CD4-positive, alpha-beta memory T cell (primary cell): ENCODE measurements at regions not wholly inside any gene's neighbourhood (a gene's known extent, or its start where the extent isn't known, plus 50 kb on each side); places are given as distances from the start of the nearest gene placed in this dataset.

Experiments used
- CTCF ChIA-PET: fragments of 350-600 bp; sonication (Branson Sonifier 250); formaldehyde crosslinking; loops from one replicate; lab custom pipeline; 2021; ENCODE audit warnings: inconsistent platforms; ENCODE audit not compliant: partially characterized antibody; lab: Charles Lee
- POLR2A ChIA-PET: fragments of 350-600 bp; sonication (Branson Sonifier 250); formaldehyde crosslinking; loops from one replicate; lab custom pipeline; 2021; ENCODE audit not compliant: partially characterized antibody; lab: Charles Lee
- DNase-seq, 5 donors: peaks; one replicate each; pipeline versions ENCODE4 v3.0.0 to v3.0.0-alpha.2; 2020 to 2022; ENCODE audit warnings: mixed read lengths in 1 of 5
- H3K27ac ChIP-seq: one replicate; pipeline ENCODE4 v1.7.0; 2013; ENCODE audit warnings: low read depth, low read length
- H3K27me3 ChIP-seq: 2 replicates; pipeline ENCODE4 v1.7.0; 2013; ENCODE audit warnings: mild to moderate bottlenecking, low read length, moderate library complexity; ENCODE audit not compliant: insufficient read depth
- H3K36me3 ChIP-seq: 2 replicates; pipeline ENCODE4 v1.7.0; 2013; ENCODE audit warnings: mild to moderate bottlenecking, low read length, moderate library complexity; ENCODE audit not compliant: insufficient read depth
- H3K4me1 ChIP-seq: 2 replicates; pipeline ENCODE4 v1.7.0; 2013; ENCODE audit warnings: mild to moderate bottlenecking, low read length, moderate library complexity; ENCODE audit not compliant: insufficient read depth
- H3K4me3 ChIP-seq, 2 donors: one replicate each; pipeline ENCODE4 v1.7.0; 2013; ENCODE audit warnings: low read length in 2 of 2, mild to moderate bottlenecking in 1 of 2
- H3K9me3 ChIP-seq, 2 donors: one replicate each; pipeline ENCODE4 v1.7.0; 2013; ENCODE audit warnings: low read length in 2 of 2, control low read depth in 1 of 2; ENCODE audit not compliant: control insufficient read depth in 1 of 2
- H3K27ac Mint-ChIP-seq, 7 donors: one replicate each; pipeline ENCODE4 v1.8.0; 2020 to 2021; ENCODE audit warnings: mixed read lengths in 7 of 7, mild to moderate bottlenecking in 6 of 7, inconsistent platforms in 3 of 7, moderate library complexity in 3 of 7
- H3K27me3 Mint-ChIP-seq, 2 donors: one replicate each; pipeline ENCODE4 v1.8.0; 2020 to 2021; ENCODE audit warnings: mixed read lengths in 2 of 2
- H3K36me3 Mint-ChIP-seq, 2 donors: one replicate each; pipeline ENCODE4 v1.8.0; 2020 to 2021; ENCODE audit warnings: mixed read lengths in 2 of 2, inconsistent platforms in 1 of 2, mild to moderate bottlenecking in 1 of 2
- H3K4me1 Mint-ChIP-seq, 4 donors: one replicate each; pipeline ENCODE4 v1.8.0; 2020 to 2021; ENCODE audit warnings: mixed read lengths in 4 of 4, mild to moderate bottlenecking in 1 of 4
- H3K4me3 Mint-ChIP-seq, 8 donors: one replicate each; pipeline ENCODE4 v1.8.0; 2020 to 2021; ENCODE audit warnings: mixed read lengths in 8 of 8, mild to moderate bottlenecking in 7 of 8, moderate library complexity in 6 of 8, inconsistent platforms in 3 of 8
- H3K9me3 Mint-ChIP-seq, 8 donors: one replicate each; pipeline ENCODE4 v1.8.0; 2020 to 2021; ENCODE audit warnings: mixed read lengths in 8 of 8, mild to moderate bottlenecking in 5 of 8, inconsistent platforms in 3 of 8, moderate library complexity in 1 of 8
- intact Hi-C: fragments of 100-400 bp; cut with micrococcal nuclease; formaldehyde crosslinking; loops from one replicate; pipeline ENCODE4 v1.15.1; 2023

- Histone ChIP-seq H3K4me3 (no peak overlapping the region), H3K27me3 (no peaks in the 10 kb centered on the region), H3K36me3 (no peaks in the 10 kb centered on the region), H3K4me1 (no peaks in the 10 kb centered on the region), H3K9me3 (no peaks in the 10 kb centered on the region), H3K27ac (no peak overlapping the region)
- no peak for DNase-seq
- intact Hi-C loops, result no loop called here
- no peak overlapping the region for H3K27ac Mint-ChIP-seq
- ChIA-PET CTCF (no interaction called here), POLR2A (no interaction called here)
- H3K4me3 Mint-ChIP-seq, result no peak overlapping the region
- no peaks in the 10 kb centered on the region for H3K4me1 Mint-ChIP-seq
- no peaks in the 10 kb centered on the region for H3K36me3 Mint-ChIP-seq
- H3K27me3 Mint-ChIP-seq, result no peaks in the 10 kb centered on the region
- H3K9me3 Mint-ChIP-seq, result peaks cover 0 to 10% (median 4%) of the 10 kb centered on the region in 8 donors
Observed at GRCh38 chr9:107705521-107705920, 216.0 kb upstream of the KLF4 start.

- intact Hi-C loops, result no loop called here
- no peak overlapping the region for H3K4me3 ChIP-seq
- Mint-ChIP-seq H3K36me3 (no peaks in the 10 kb centered on the region), H3K4me1 (no peaks in the 10 kb centered on the region), H3K27me3 (no peaks in the 10 kb centered on the region), H3K4me3 (no peak overlapping the region), H3K9me3 (peaks cover 0 to 10% (median 4%) of the 10 kb centered on the region in 8 donors), H3K27ac (no peak overlapping the region)
- no peaks in the 10 kb centered on the region for H3K9me3 ChIP-seq
- H3K36me3 ChIP-seq, result no peaks in the 10 kb centered on the region
- no peak for DNase-seq
- H3K27me3 ChIP-seq, result no peaks in the 10 kb centered on the region
- CTCF ChIA-PET, result no interaction called here
- no peak overlapping the region for H3K27ac ChIP-seq
- POLR2A ChIA-PET, result no interaction called here
- no peaks in the 10 kb centered on the region for H3K4me1 ChIP-seq
Observed at GRCh38 chr9:107704774-107705173, 215.2 kb upstream of the KLF4 start.

GRCh38 chr9:107703651-107704050 is 214.1 kb upstream of the KLF4 start:
- intact Hi-C loops, result no loop called here
- no peak for DNase-seq
- Mint-ChIP-seq H3K4me1 (no peaks in the 10 kb centered on the region), H3K27ac (no peak overlapping the region), H3K27me3 (no peaks in the 10 kb centered on the region), H3K36me3 (no peaks in the 10 kb centered on the region), H3K4me3 (no peak overlapping the region), H3K9me3 (peaks cover 0 to 10% (median 4%) of the 10 kb centered on the region in 8 donors)
- Histone ChIP-seq H3K27me3 (no peaks in the 10 kb centered on the region), H3K36me3 (no peaks in the 10 kb centered on the region), H3K9me3 (no peaks in the 10 kb centered on the region), H3K4me3 (no peak overlapping the region), H3K4me1 (no peaks in the 10 kb centered on the region), H3K27ac (no peak overlapping the region)
- POLR2A ChIA-PET, result no interaction called here
- CTCF ChIA-PET, result no interaction called here

GRCh38 chr9:107700847-107701246 is 211.3 kb upstream of the KLF4 start:
- no peaks in the 10 kb centered on the region for H3K4me1 Mint-ChIP-seq
- no peak overlapping the region for H3K27ac ChIP-seq
- H3K27me3 Mint-ChIP-seq, result no peaks in the 10 kb centered on the region
- no peaks in the 10 kb centered on the region for H3K9me3 ChIP-seq
- peaks cover 0 to 13% (median 6%) of the 10 kb centered on the region in 8 donors for H3K9me3 Mint-ChIP-seq
- intact Hi-C loops, result no loop called here
- no peak overlapping the region for H3K4me3 ChIP-seq
- POLR2A ChIA-PET, result no interaction called here
- no peaks in the 10 kb centered on the region for H3K4me1 ChIP-seq
- no peaks in the 10 kb centered on the region for H3K27me3 ChIP-seq
- H3K27ac Mint-ChIP-seq, result no peak overlapping the region
- H3K4me3 Mint-ChIP-seq, result no peak overlapping the region
- no peak for DNase-seq
- CTCF ChIA-PET, result no interaction called here
- H3K36me3 Mint-ChIP-seq, result no peaks in the 10 kb centered on the region
- no peaks in the 10 kb centered on the region for H3K36me3 ChIP-seq

GRCh38 chr9:107699231-107699630 is 209.7 kb upstream of the KLF4 start:
- no peak overlapping the region for H3K4me3 Mint-ChIP-seq
- Histone ChIP-seq H3K9me3 (no peaks in the 10 kb centered on the region), H3K27ac (no peak overlapping the region), H3K36me3 (no peaks in the 10 kb centered on the region), H3K27me3 (no peaks in the 10 kb centered on the region), H3K4me1 (no peaks in the 10 kb centered on the region), H3K4me3 (no peak overlapping the region)
- intact Hi-C loops, result no loop called here
- POLR2A ChIA-PET, result no interaction called here
- CTCF ChIA-PET, result no interaction called here
- H3K27ac Mint-ChIP-seq, result no peak overlapping the region
- H3K9me3 Mint-ChIP-seq, result peaks cover 0 to 13% (median 6%) of the 10 kb centered on the region in 8 donors
- no peaks in the 10 kb centered on the region for H3K36me3 Mint-ChIP-seq
- no peaks in the 10 kb centered on the region for H3K4me1 Mint-ChIP-seq
- no peaks in the 10 kb centered on the region for H3K27me3 Mint-ChIP-seq
- DNase-seq, result no peak

- Histone ChIP-seq H3K4me3 (no peak overlapping the region), H3K27me3 (no peaks in the 10 kb centered on the region), H3K4me1 (no peaks in the 10 kb centered on the region), H3K9me3 (no peaks in the 10 kb centered on the region), H3K27ac (no peak overlapping the region), H3K36me3 (no peaks in the 10 kb centered on the region)
- H3K9me3 Mint-ChIP-seq, result peaks cover 0 to 11% (median 6%) of the 10 kb centered on the region in 8 donors
- no peaks in the 10 kb centered on the region for H3K4me1 Mint-ChIP-seq
- CTCF ChIA-PET, result no interaction called here
- no peak for DNase-seq
- no peak overlapping the region for H3K27ac Mint-ChIP-seq
- intact Hi-C loops, result no loop called here
- H3K4me3 Mint-ChIP-seq, result no peak overlapping the region
- H3K36me3 Mint-ChIP-seq, result no peaks in the 10 kb centered on the region
- H3K27me3 Mint-ChIP-seq, result no peaks in the 10 kb centered on the region
- POLR2A ChIA-PET, result no interaction called here
Observed at GRCh38 chr9:107698779-107699178, 209.2 kb upstream of the KLF4 start.

- Histone ChIP-seq H3K4me1 (no peaks in the 10 kb centered on the region), H3K27me3 (no peaks in the 10 kb centered on the region), H3K27ac (no peak overlapping the region), H3K4me3 (no peak overlapping the region), H3K9me3 (no peaks in the 10 kb centered on the region), H3K36me3 (no peaks in the 10 kb centered on the region)
- ChIA-PET CTCF (no interaction called here), POLR2A (no interaction called here)
- Mint-ChIP-seq H3K27ac (no peak overlapping the region), H3K27me3 (no peaks in the 10 kb centered on the region), H3K4me1 (no peaks in the 10 kb centered on the region), H3K36me3 (no peaks in the 10 kb centered on the region), H3K9me3 (peaks cover 0 to 5% (median 2%) of the 10 kb centered on the region in 8 donors), H3K4me3 (no peak overlapping the region)
- intact Hi-C loops, result no loop called here
- no peak for DNase-seq
Observed at GRCh38 chr9:107696302-107696701, 206.7 kb upstream of the KLF4 start.

GRCh38 chr9:107694390-107694789 is 204.8 kb upstream of the KLF4 start:
- H3K9me3 ChIP-seq, result no peaks in the 10 kb centered on the region
- Mint-ChIP-seq H3K9me3 (peaks cover 0 to 5% (median 4%) of the 10 kb centered on the region in 8 donors), H3K27me3 (no peaks in the 10 kb centered on the region), H3K27ac (no peak overlapping the region), H3K4me3 (no peak overlapping the region), H3K4me1 (no peaks in the 10 kb centered on the region), H3K36me3 (no peaks in the 10 kb centered on the region)
- H3K4me3 ChIP-seq, result no peak overlapping the region
- H3K4me1 ChIP-seq, result no peaks in the 10 kb centered on the region
- no peak overlapping the region for H3K27ac ChIP-seq
- H3K36me3 ChIP-seq, result no peaks in the 10 kb centered on the region
- ChIA-PET CTCF (no interaction called here), POLR2A (no interaction called here)
- no peak for DNase-seq
- intact Hi-C loops, result no loop called here
- H3K27me3 ChIP-seq, result no peaks in the 10 kb centered on the region
